Stomach (tissue), 4 donors: ENCODE measurements at regions not wholly inside any gene's neighbourhood (a gene's known extent, or its start where the extent isn't known, plus 50 kb on each side); places are given as distances from the start of the nearest gene placed in this dataset.

Source experiments
- CTCF ChIP-seq, 7 experiments: fragments of 450-650 bp in 4 of 7; fragments of 200-600 bp in 3 of 7; sonication (generic) in 3 of 7; IDR thresholded peaks; one replicate each; pipeline ENCODE4 v1.5.1; 2016 to 2019; ENCODE audit warnings: antibody characterized with exemption in 7 of 7, control low read depth in 2 of 7, mild to moderate bottlenecking in 1 of 7
- POLR2A ChIP-seq, 4 donors: fragments of 450-650 bp; IDR thresholded peaks; one replicate each; pipeline ENCODE4 v1.6.1; 2016; ENCODE audit warnings: antibody characterized with exemption in 4 of 4, control low read depth in 2 of 4, mild to moderate bottlenecking in 1 of 4, moderate library complexity in 1 of 4

GRCh38 chr3:170732660-170733245 is 137.2 kb downstream of the RPL22L1 start:
- no peak for TF ChIP-seq CTCF (IDR thresholded peaks at IDR 0.05)
- no peak for TF ChIP-seq POLR2A (IDR thresholded peaks at IDR 0.05)
